ENCODE measurements at regions not wholly inside any gene's neighbourhood (a gene's known extent, or its start where the extent isn't known, plus 50 kb on each side); places are given as distances from the start of the nearest gene placed in this dataset.

- DNase-seq (ENCODE audit: low read depth in 1 of 2, low spot score in 1 of 2): no peak
- H3K27me3 ChIP-seq (ENCODE audit: insufficient read depth, poor library complexity, severe bottlenecking): no peaks in the 10 kb centered on the region
- no peak overlapping the region for H3K4me3 ChIP-seq (replicated peaks; ENCODE audit: insufficient read depth, low read length)
- no peak for TF ChIP-seq POLR2AphosphoS5 (IDR thresholded peaks at IDR 0.05; ENCODE audit: low read depth)
- no peak for TF ChIP-seq REST (IDR thresholded peaks at IDR 0.05; ENCODE audit: insufficient replicate concordance, low read depth)
- TF ChIP-seq CTCF (IDR thresholded peaks at IDR 0.05; ENCODE audit: insufficient read depth, low read length): no peak
- no peak for TF ChIP-seq SPI1 (IDR thresholded peaks at IDR 0.05; ENCODE audit: borderline replicate concordance, low read depth)
- TF ChIP-seq GABPA (IDR thresholded peaks at IDR 0.05; ENCODE audit: low read depth): no peak
- no peak overlapping the region for H3K27ac ChIP-seq (replicated peaks)
These were observed 234.4 kb upstream of the ATP6AP2 start for GRCh38 chrX:40346379-40346778.

- Histone ChIP-seq H3K27me3 (ENCODE audit: insufficient read depth, poor library complexity, severe bottlenecking) (no peaks in the 10 kb centered on the region), H3K27ac (replicated peaks) (no peak overlapping the region), H3K4me3 (replicated peaks; ENCODE audit: insufficient read depth, low read length) (no peak overlapping the region)
- DNase-seq (ENCODE audit: low read depth in 1 of 2, low spot score in 1 of 2): no peak
- no peak for TF ChIP-seq POLR2AphosphoS5 (IDR thresholded peaks at IDR 0.05; ENCODE audit: low read depth)
- TF ChIP-seq GABPA (IDR thresholded peaks at IDR 0.05; ENCODE audit: low read depth): no peak
- TF ChIP-seq SPI1 (IDR thresholded peaks at IDR 0.05; ENCODE audit: borderline replicate concordance, low read depth): no peak
- no peak for TF ChIP-seq CTCF (IDR thresholded peaks at IDR 0.05; ENCODE audit: insufficient read depth, low read length)
- TF ChIP-seq REST (IDR thresholded peaks at IDR 0.05; ENCODE audit: insufficient replicate concordance, low read depth): no peak
These were observed 237.5 kb upstream of the ATP6AP2 start for GRCh38 chrX:40343319-40343718.

GRCh38 chrX:40340116-40340515 lies 240.7 kb upstream of the ATP6AP2 start:
- Histone ChIP-seq H3K27ac (replicated peaks) (no peak overlapping the region), H3K4me3 (replicated peaks; ENCODE audit: insufficient read depth, low read length) (no peak overlapping the region), H3K27me3 (ENCODE audit: insufficient read depth, poor library complexity, severe bottlenecking) (no peaks in the 10 kb centered on the region)
- TF ChIP-seq REST (IDR thresholded peaks at IDR 0.05; ENCODE audit: insufficient replicate concordance, low read depth) (no peak), SPI1 (IDR thresholded peaks at IDR 0.05; ENCODE audit: borderline replicate concordance, low read depth) (no peak), CTCF (IDR thresholded peaks at IDR 0.05; ENCODE audit: insufficient read depth, low read length) (no peak), POLR2AphosphoS5 (IDR thresholded peaks at IDR 0.05; ENCODE audit: low read depth) (no peak), GABPA (IDR thresholded peaks at IDR 0.05; ENCODE audit: low read depth) (no peak)
- DNase-seq (ENCODE audit: low read depth in 1 of 2, low spot score in 1 of 2): no peak
